GM21381 (cell line): ENCODE measurements at regions not wholly inside any gene's neighbourhood (a gene's known extent, or its start where the extent isn't known, plus 50 kb on each side); places are given as distances from the start of the nearest gene placed in this dataset.

Source experiments
- ATAC-seq: cut with Tn5 transposase; IDR thresholded peaks from one replicate; pipeline ENCODE4 v1.9.1; 2021; ENCODE audit warnings: mild to moderate bottlenecking, moderate library complexity; ENCODE audit not compliant: unreplicated experiment

DNA sequence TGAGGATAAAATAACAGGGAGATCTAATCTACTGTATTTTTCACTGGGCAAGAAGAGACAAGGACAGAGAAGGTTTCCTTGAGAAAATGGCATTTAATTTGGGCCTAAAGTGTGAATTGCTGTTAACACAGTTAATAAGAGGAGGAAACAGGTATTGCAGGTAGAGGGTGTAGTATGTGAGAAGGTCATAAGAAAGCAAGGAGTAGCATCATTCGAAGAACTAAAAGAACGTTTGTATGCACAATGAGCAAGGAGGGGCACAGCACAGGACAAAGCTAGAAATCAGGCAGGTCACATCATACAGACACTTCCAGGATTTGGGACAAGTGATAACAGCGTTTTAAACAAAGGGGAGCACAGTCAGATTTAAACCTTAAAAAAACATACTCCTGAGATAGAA, 85.1 kb upstream of the PLEKHA5 start:
- no peak for ATAC-seq

DNA sequence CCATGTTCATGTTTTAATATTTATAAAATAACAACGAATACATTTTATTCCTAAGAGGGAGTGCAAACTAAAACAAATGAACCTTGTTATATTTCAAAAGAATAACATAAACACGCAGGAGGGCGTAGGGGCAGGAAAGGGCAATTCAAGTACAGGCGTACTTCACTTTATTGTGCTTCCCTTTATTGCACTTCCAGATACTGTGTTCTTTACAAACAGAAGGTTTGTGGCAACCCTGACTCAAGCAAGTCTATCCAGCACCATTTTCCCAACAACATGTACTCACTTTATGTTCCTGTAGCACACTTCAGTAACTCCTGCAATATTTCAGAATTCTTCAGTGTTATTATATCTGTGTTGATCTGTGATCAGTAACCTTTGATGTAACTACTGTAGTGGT, 84.6 kb upstream of the PLEKHA5 start:
- ATAC-seq: no peak

DNA sequence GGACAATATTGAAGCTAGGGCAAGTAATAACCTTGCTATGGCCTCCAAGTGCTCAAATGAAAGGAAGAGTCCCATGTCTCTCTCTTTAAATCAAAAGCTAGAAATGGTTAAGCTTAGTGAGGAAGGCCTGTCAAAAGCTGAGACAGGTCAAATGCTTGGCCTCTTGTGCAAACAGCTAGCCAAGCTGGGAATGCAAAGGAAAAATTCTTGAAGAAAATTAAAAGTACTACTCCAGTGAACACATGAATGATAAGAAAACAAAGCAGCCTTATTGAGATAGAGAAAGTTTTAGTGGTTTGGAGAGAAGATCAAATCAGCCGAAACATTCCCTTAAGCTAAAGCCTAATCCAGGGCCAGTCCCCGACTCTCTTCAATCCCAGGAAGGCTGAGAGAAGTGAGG, 84.1 kb upstream of the PLEKHA5 start:
- ATAC-seq: no peak

DNA sequence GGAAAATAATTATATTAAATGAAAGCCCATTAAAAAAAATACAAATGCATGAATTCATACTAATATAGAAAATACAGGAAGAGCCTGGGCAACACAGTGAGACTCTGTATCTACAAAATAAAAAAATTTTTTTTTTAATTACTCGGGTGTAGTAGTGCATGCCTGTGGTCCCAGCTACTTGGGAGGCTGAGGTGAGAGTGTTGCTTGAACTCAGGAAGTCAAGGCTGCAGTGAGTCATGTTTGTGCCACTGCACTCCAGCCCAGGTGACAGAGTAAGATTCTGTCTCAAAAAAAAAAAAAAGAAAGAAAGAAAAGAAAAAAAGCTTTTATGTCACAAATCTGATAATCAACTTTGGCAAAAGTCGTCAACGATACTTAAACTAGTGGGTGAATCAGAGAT, 80.6 kb upstream of the PLEKHA5 start:
- ATAC-seq: no peak

DNA sequence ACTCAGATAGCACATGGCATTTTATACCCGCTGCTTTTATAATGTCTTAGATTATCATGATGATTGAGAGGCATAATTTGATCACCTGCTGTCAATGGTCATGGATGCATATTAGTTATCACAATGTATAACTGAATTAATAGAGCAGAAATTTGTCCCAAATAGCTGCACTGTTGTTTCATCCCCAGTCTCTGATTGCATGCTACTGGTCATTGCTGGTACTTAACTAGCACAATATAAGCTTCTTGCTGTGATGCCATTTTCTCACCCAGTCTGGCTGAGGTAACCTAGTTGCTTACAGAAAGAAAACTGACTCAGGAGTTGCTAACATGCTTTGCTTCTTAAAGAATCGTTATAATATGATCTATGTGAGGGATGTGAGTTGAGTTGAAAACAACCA, 76.8 kb upstream of the PLEKHA5 start:
- no peak for ATAC-seq

DNA sequence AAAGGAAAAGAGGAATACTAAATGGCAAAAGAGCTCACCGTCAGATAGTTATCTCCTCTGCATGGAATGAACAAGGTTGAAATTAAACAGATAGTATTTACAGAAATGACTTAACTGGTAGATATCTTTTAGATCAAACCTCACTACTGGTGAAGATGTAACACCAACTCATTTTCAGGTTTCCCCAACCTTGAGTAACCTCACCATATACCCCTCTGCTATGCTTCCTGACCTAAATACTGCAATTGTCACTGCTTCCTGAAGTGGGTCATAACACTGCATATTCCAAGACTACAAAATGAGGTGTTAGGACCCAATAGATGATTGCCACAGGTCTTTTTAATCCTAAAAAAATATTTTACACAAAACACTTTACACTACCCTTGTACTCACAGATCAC, 76.3 kb upstream of the PLEKHA5 start:
- ATAC-seq: no peak

DNA sequence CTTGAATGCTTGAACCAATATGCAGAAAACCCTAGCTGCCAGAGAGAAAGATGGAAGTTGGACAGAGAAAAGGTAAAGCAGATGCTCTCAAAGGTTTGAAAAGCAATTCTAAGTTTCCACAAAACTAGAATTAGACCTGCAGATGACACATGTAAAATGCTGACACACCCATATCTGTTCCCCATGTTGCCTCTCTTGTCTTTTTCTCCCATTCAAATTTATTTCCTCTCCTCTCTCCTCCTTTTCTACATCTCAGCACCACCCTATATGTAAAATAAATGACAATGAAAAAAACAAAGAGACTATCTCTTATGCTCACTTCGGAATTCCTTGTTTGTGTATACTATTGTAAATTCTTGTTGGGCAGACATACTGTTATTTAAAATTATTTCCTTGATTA, 75.5 kb upstream of the PLEKHA5 start:
- no peak for ATAC-seq

DNA sequence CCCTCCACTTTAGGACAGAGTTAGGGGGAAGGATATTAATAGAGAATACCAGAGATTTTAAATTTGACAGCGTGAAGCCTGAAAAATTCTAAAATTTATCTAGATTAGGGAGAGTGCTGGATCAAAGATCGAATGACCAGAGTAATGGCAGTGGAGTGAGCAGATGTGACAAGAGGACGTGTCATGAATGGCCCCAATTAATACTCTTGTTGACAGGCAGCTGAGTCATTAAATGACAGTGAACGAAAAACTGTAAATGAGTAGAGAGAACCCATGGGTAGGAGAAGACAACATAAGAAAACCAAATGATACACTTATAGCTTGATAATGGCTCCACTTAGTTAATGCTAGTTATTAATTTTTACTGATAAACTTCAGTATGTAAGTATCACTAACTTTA, 73.9 kb upstream of the PLEKHA5 start:
- ATAC-seq: no peak

DNA sequence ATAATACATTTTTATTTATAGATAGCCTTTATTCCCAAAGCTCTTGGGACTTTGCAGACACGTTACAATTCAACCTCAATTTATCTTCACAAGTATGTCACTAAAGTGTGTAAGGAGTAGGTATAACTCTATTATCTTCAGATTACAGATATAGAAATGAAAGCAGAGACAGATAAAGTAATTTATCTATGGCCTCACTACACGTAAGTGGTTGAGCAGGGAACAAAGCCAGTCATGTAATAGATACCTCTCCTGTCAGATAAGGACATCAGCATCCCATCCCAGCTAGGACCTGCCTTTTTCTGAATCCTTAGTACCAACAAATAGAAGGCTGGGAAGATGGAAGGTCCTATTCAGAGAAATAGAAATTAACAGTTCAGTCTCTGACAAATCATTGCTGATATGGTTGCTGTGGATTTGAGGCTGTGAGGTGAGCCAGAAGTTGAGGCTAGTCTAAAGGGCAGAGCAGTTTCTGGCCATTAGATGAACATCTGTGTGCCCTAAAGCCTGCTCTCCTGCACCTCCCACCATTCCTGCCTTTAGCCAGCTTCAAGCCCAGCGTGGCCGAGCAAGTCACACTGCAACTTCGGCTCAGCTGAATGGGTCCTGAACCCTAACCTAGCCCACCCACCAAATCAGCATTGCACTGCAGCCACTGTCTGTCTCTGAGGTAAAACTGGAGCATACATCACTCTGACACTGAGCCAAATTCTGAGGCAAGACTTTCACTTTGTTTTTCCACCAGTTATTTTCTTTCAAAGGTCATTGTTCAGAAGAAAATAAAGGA, 71.1 kb upstream of the PLEKHA5 start:
- no peak for ATAC-seq

DNA sequence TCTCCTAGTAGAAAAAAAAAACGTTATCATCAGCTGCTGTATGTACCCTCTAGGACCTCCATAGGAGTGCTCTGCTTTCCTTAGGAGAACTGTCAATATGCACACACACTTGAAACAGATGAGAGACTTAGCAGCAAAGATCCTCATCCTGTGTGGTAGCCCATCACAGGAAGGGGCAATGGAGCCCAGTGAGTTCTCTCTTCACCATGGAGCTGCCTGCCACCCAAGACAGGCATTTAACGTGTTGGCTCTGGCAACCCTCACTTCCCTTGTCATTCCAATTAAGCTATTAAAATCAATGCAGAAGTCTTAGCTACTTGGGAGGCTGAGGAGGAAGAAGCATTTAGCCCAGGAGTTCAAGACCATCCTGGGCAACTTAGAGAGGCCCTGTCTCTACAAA, 64.8 kb upstream of the PLEKHA5 start:
- no peak for ATAC-seq

DNA sequence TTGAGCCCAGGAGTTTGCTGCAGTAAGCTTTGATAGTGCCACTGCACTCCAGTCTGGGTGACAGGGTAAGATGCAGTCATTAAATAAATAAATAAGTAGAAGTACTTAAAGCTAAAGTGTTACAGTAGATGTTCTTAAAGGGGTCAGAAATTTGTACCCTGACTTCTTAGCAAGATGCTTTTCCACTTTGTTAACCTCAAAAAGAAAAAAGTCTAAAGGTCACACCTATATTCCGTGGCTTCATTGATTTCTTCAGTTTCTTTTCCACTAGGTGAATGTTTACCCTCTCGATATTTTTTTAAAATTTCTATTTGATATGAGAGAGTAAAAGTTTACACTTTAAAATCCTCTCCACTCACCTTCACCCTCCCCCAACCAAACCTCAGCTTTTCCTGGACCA, 64.3 kb upstream of the PLEKHA5 start:
- ATAC-seq: no peak

DNA sequence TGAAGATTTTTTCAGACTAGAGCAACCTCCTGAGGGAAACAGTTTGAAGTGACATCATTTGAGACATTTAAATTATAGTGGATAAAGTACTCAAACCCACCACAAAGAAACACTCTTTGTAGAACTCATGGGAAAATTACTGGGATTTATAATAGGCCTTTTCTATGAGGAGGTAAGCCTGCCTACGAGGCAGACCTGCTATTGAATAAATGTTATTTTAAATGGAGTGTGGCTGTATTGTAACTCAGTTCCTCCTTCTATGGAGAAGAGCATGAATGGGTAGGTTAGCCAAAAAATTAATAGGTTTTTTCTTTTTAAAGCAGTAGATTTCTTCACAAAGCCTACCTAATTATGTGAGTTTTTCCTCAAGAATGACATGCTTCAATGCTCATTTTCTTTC, 63.7 kb upstream of the PLEKHA5 start:
- ATAC-seq: no peak

DNA sequence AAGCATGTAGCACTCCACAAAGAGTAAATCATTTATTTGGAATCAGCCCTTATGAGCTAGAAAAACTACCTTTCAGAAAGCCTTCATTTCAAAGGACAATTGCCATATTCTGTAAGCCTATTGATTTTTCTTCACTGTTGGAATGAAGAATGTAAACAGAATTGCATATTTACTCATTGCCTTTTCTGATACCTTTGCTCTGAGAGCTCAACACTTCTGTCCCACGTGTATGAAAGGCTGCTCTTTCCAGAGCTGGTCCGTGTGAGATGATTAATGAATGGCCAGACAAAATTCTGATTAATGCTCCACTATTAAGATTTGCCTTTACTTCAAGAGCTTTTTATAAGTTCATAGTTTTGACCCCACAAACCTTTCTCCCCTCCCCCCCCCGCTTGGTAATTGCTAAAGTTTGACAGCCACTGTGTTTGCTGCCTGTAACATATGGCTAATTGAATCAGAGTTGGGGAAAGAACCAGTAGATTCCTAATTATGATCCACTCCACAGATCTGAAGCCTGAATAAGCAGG, 63.0 kb upstream of the PLEKHA5 start:
- no peak for ATAC-seq

DNA sequence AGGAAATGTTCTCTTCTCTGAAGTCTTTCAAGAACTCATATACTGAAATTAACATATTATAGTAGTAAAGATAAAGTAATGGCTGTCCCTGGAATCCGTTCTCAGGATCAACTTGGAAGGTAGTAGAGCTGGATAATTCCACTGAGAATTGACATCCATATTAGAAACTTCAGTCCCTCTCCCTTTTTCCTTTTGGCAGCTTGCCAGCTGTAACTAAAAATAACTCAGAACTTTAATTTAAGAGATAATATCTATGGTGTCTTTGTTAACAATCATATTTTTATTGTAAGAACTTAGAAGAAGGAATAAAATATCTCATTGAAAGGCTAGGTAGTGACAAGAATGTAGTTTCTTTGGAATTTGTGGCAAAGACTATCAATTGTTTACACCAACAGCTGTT, 61.4 kb upstream of the PLEKHA5 start:
- no peak for ATAC-seq

DNA sequence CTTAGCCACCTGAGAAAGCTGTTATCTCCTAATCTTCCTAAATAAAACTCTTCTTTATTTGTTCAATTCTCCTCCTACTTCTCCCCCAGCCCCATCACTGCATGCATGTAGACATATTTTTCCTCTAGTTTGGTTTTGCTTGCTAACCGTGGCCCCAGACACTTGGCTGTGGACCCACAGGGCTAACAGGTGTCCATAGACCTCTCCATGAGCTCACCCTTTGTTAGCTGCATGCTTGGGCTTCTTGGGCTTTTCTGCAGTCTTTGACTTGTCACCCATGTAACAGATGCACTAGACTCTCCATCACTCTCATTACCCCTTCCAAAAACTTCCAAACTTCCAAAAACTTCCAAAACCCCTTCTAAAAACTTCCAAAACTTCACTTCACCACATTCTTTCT, 59.2 kb upstream of the PLEKHA5 start:
- no peak for ATAC-seq

DNA sequence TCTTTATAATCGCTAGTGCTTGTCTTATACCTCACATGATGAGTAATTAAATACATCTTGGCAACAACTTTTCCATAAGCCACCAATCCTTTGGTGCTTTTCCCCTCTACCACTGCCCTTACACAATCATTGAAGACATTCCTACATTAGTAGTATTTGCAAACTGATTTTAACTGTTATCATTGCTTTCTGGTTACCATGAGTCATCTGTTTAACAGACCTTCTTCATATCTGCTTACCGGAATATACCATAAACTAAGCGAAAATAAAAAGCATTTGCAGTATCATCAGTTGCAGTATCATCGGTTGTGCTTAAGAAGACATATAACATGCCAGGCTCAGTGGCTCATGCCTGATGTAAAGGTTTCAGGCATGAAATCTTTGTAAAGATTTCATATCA, 54.8 kb upstream of the PLEKHA5 start:
- no peak for ATAC-seq

DNA sequence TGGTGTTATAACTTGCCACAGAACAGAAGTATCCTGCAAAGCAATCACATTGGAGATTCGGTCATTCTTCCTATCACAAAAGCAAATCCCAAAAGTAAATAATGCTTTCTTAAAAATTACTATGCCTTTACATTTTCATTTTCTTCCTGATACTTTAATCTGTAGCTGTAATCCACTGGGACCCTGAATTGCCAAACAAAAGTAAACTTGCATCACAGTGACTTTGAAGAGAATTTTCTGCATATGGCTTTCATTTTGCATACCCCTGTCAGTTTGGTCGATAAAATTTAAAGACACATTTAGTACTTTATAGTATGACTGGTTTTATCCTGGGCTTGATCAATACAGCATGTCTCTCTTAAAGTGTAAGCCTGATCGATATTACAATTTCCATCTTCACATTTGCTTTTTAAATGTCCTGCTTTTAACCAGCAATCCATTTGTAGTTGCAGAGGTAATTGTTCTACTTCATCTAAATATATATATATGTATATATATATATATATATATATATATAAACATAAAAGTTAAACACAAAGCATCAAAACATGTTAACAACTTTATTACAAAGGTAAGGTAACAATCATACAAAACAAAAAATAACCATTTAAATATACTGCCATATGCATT, 53.7 kb upstream of the PLEKHA5 start:
- no peak for ATAC-seq
